ENCODE measurements at regions not wholly inside any gene's neighbourhood (a gene's known extent, or its start where the extent isn't known, plus 50 kb on each side); places are given as distances from the start of the nearest gene placed in this dataset.

- TF ChIP-seq, protein P1, sequence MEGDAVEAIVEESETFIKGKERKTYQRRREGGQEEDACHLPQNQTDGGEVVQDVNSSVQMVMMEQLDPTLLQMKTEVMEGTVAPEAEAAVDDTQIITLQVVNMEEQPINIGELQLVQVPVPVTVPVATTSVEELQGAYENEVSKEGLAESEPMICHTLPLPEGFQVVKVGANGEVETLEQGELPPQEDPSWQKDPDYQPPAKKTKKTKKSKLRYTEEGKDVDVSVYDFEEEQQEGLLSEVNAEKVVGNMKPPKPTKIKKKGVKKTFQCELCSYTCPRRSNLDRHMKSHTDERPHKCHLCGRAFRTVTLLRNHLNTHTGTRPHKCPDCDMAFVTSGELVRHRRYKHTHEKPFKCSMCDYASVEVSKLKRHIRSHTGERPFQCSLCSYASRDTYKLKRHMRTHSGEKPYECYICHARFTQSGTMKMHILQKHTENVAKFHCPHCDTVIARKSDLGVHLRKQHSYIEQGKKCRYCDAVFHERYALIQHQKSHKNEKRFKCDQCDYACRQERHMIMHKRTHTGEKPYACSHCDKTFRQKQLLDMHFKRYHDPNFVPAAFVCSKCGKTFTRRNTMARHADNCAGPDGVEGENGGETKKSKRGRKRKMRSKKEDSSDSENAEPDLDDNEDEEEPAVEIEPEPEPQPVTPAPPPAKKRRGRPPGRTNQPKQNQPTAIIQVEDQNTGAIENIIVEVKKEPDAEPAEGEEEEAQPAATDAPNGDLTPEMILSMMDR (IDR thresholded peaks at IDR 0.05; ENCODE audit: low read length), result no peak
- TF ChIP-seq EZH2phosphoT487 (IDR thresholded peaks at IDR 0.05; ENCODE audit: low read length), result no peak
These were observed 129.8 kb downstream of the BAMBI start for GRCh38 chr10:28806951-28807759.
